ENCODE measurements at regions not wholly inside any gene's neighbourhood (a gene's known extent, or its start where the extent isn't known, plus 50 kb on each side); places are given as distances from the start of the nearest gene placed in this dataset.

DNA sequence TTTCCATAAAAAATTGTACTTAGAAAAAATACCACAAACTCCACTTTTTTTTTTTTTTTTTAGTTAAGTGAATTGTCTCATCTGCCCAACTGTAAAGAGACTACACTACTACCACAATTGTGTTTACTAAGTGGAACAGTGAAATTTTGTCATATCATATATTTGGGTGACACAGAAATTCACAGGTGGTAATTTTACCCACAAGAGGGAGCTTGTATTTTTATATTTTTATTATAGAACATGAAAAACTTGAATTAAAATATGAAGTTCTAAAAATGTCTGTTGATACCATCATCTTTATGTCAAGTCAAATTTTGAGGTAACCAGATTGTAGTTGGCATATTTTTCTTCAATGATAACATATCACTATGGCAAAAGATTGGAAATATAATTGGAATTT, 329.4 kb upstream of the SOX5 start:
- Histone ChIP-seq H3F3A (ENCODE audit: low read depth) (peaks cover 30% of the 10 kb centered on the region), H3K9me3 (ENCODE audit: low read depth) (no peaks in the 10 kb centered on the region), H3K4me2 (no peak overlapping the region), H3K9ac (no peak overlapping the region), H3K4me3 (no peak overlapping the region), H4K20me1 (ENCODE audit: low read depth) (no peaks in the 10 kb centered on the region), H3K4me1 (peaks cover 55% of the 10 kb centered on the region), H2AFZ (replicated peaks) (no peak overlapping the region), H3K27ac (no peak overlapping the region), H3K79me2 (ENCODE audit: low read depth) (no peaks in the 10 kb centered on the region), H3K27me3 (no peaks in the 10 kb centered on the region), H3K36me3 (no peaks in the 10 kb centered on the region)
- TF ChIP-seq EZH2 (IDR thresholded peaks at IDR 0.05) = no peak
- TF ChIP-seq, protein P1, sequence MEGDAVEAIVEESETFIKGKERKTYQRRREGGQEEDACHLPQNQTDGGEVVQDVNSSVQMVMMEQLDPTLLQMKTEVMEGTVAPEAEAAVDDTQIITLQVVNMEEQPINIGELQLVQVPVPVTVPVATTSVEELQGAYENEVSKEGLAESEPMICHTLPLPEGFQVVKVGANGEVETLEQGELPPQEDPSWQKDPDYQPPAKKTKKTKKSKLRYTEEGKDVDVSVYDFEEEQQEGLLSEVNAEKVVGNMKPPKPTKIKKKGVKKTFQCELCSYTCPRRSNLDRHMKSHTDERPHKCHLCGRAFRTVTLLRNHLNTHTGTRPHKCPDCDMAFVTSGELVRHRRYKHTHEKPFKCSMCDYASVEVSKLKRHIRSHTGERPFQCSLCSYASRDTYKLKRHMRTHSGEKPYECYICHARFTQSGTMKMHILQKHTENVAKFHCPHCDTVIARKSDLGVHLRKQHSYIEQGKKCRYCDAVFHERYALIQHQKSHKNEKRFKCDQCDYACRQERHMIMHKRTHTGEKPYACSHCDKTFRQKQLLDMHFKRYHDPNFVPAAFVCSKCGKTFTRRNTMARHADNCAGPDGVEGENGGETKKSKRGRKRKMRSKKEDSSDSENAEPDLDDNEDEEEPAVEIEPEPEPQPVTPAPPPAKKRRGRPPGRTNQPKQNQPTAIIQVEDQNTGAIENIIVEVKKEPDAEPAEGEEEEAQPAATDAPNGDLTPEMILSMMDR (IDR thresholded peaks at IDR 0.05) = no peak
- no peak for TF ChIP-seq EZH2phosphoT487 (IDR thresholded peaks at IDR 0.05)
- Mint-ChIP-seq H3K9me3 (peaks cover 2% of the 10 kb centered on the region), H3K4me3 (no peak overlapping the region), H3K36me3 (peaks cover 6% of the 10 kb centered on the region), H3K27me3 (ENCODE audit: insufficient read depth, low read depth) (no peaks in the 10 kb centered on the region), H3K4me1 (peaks cover 33% of the 10 kb centered on the region), H3K27ac (no peak overlapping the region)
- DNase-seq (ENCODE audit: low spot score) = no peak

DNA sequence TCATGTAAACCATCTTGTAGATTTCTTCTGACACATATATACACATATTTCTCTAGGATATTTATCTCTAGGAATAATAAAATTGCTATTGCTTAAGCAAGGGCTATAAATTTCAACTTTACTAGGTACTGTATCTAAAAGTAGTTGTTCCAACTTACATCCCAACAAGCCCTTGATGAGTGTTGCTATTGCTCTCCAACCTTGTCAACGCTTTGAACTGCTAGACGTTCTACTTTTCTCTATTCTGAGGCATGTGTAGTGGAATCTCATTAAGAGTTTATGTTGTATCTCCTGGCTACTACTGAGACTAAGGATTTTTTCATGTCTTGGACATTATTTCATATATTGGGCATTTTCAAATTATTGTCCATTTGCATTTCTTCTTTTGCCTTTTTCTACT, 321.5 kb upstream of the SOX5 start:
- Mint-ChIP-seq H3K4me3 (no peak overlapping the region), H3K4me1 (no peaks in the 10 kb centered on the region), H3K27ac (no peak overlapping the region), H3K27me3 (ENCODE audit: insufficient read depth, low read depth) (no peaks in the 10 kb centered on the region), H3K9me3 (no peaks in the 10 kb centered on the region), H3K36me3 (peaks cover 9% of the 10 kb centered on the region)
- H3K4me3 ChIP-seq = no peak overlapping the region
- H3K27ac ChIP-seq = no peak overlapping the region
- no peaks in the 10 kb centered on the region for H3K9me3 ChIP-seq (ENCODE audit: low read depth)
- H2AFZ ChIP-seq (replicated peaks) = no peak overlapping the region
- H3F3A ChIP-seq (ENCODE audit: low read depth) = peaks cover 8% of the 10 kb centered on the region
- no peak for DNase-seq (ENCODE audit: low spot score)
- H3K9ac ChIP-seq = no peak overlapping the region
- H3K4me2 ChIP-seq = no peak overlapping the region
- H3K36me3 ChIP-seq = no peaks in the 10 kb centered on the region
- H3K4me1 ChIP-seq = peaks cover under 1% of the 10 kb centered on the region
- no peaks in the 10 kb centered on the region for H4K20me1 ChIP-seq (ENCODE audit: low read depth)
- no peaks in the 10 kb centered on the region for H3K27me3 ChIP-seq
- H3K79me2 ChIP-seq (ENCODE audit: low read depth) = no peaks in the 10 kb centered on the region
- no peak for TF ChIP-seq EZH2 (IDR thresholded peaks at IDR 0.05)
- TF ChIP-seq EZH2phosphoT487 (IDR thresholded peaks at IDR 0.05) = no peak
- TF ChIP-seq, protein P1 (IDR thresholded peaks at IDR 0.05) = no peak

DNA sequence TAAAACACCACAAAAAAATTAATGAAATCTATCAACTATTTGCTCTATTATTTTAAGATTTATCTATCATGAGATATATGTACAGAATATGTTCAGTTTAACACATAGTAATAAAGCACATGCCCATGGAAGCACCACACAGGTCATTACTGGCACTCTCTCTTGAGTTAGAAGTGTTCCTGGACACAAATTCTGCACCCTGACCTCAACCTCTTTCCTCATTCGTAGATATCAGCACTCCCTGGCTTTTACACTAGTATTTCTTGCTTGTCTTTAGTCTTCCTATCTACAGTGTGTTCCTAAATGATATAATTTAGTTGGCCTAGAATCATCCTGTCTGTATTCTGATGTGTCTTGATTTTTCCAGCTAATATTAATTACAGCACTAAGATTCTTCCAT, 321.0 kb upstream of the SOX5 start:
- Histone ChIP-seq H3F3A (ENCODE audit: low read depth) (peaks cover 8% of the 10 kb centered on the region), H2AFZ (replicated peaks) (no peak overlapping the region), H3K36me3 (no peaks in the 10 kb centered on the region), H3K9me3 (ENCODE audit: low read depth) (no peaks in the 10 kb centered on the region), H3K27me3 (no peaks in the 10 kb centered on the region), H3K4me1 (no peaks in the 10 kb centered on the region), H3K79me2 (ENCODE audit: low read depth) (no peaks in the 10 kb centered on the region), H4K20me1 (ENCODE audit: low read depth) (no peaks in the 10 kb centered on the region), H3K27ac (no peak overlapping the region), H3K4me3 (no peak overlapping the region), H3K4me2 (no peak overlapping the region), H3K9ac (no peak overlapping the region)
- H3K36me3 Mint-ChIP-seq = peaks cover 9% of the 10 kb centered on the region
- H3K9me3 Mint-ChIP-seq = no peaks in the 10 kb centered on the region
- no peaks in the 10 kb centered on the region for H3K27me3 Mint-ChIP-seq (ENCODE audit: insufficient read depth, low read depth)
- H3K4me3 Mint-ChIP-seq = no peak overlapping the region
- no peak overlapping the region for H3K27ac Mint-ChIP-seq
- DNase-seq (ENCODE audit: low spot score) = no peak
- TF ChIP-seq, protein P1 (IDR thresholded peaks at IDR 0.05) = no peak
- TF ChIP-seq EZH2 (IDR thresholded peaks at IDR 0.05) (no peak), EZH2phosphoT487 (IDR thresholded peaks at IDR 0.05) (no peak)
- H3K4me1 Mint-ChIP-seq = no peaks in the 10 kb centered on the region

Measured in neural progenitor cell (in vitro differentiated cells).